HepG2 (cell line): ENCODE measurements at regions not wholly inside any gene's neighbourhood (a gene's known extent, or its start where the extent isn't known, plus 50 kb on each side); places are given as distances from the start of the nearest gene placed in this dataset.

Experiments used
- ATAC-seq: fragments of 200-7000 bp; cut with Tn5 transposase; 3 replicates; pipeline ENCODE4 v1.9.1; 2020; ENCODE audit warnings: mild to moderate bottlenecking, moderate library complexity
- BruUV-seq: library from RNA; stranded (reverse); fragments of 400-500 nt; replicated peaks from 2 replicates; lab custom pipeline; 2021; lab: Mats Ljungman, UMichigan
- CTCF ChIA-PET: fragments of 300-600 bp; formaldehyde crosslinking; extraction: SDS; loops from one replicate; lab custom pipeline; 2021; ENCODE audit warnings: low total read pairs, inconsistent platforms, low intra/inter-chr PET ratio; lab: Yijun Ruan, JAX
- POLR2A ChIA-PET: fragments of 350-600 bp; sonication (Branson Sonifier 250); formaldehyde crosslinking; loops from one replicate; lab custom pipeline; 2020; ENCODE audit warnings: antibody characterized with exemption, inconsistent platforms; lab: Yijun Ruan, JAX
- DNase-seq: peaks from one replicate; pipeline ENCODE4 v3.0.0-alpha.2; 2015; ENCODE audit warnings: low spot score
- FAIRE-seq: peaks from 3 replicates; lab custom pipeline; 2011; peaks lifted over from hg19 to GRCh38; lab: Jason Lieb, UNC
- H2AFZ ChIP-seq: one replicate; pipeline ENCODE4 v1.6.1; 2011; ENCODE audit warnings: low read length, inconsistent platforms
- H3K27ac ChIP-seq: fragments of 300-600 bp; 3 replicates; pipeline ENCODE4 v1.8.0; 2011; ENCODE audit warnings: mixed run types, mild to moderate bottlenecking, mixed read lengths, low read length, inconsistent platforms; ENCODE audit not compliant: insufficient read depth; ENCODE audit errors: extremely low read length
- H3K27me3 ChIP-seq, 2 experiments: fragments of 200-600 bp in 1 of 2; 2 replicates in 1 of 2; 3 replicates in 1 of 2; pipeline versions ENCODE4 v1.6.0 to v1.8.0; 2011; ENCODE audit warnings: low read length in 2 of 2, mild to moderate bottlenecking in 2 of 2, moderate library complexity in 2 of 2, inconsistent platforms in 1 of 2; ENCODE audit not compliant: insufficient read depth in 2 of 2, control insufficient read depth in 1 of 2
- H3K36me3 ChIP-seq, 2 experiments: fragments of 200-600 bp in 1 of 2; replicated peaks in 1 of 2; 2 replicates in 1 of 2; 3 replicates in 1 of 2; pipeline versions ENCODE4 v1.5.1 to v1.8.0; 2011; ENCODE audit warnings: low read length in 2 of 2, inconsistent platforms in 1 of 2; ENCODE audit not compliant: insufficient read depth in 2 of 2, control insufficient read depth in 1 of 2
- H3K4me1 ChIP-seq: 2 replicates; pipeline ENCODE4 v1.5.1; 2012; ENCODE audit warnings: low read length, inconsistent platforms; ENCODE audit not compliant: insufficient read depth
- H3K4me2 ChIP-seq: 2 replicates; pipeline ENCODE4 v1.6.0; 2011; ENCODE audit warnings: low read depth, low read length, inconsistent platforms
- H3K4me3 ChIP-seq, 3 experiments: fragments of 200-600 bp in 1 of 3; sonication (generic), shearing (Covaris generic) in 1 of 3; replicated peaks in 1 of 3; 2 replicates each; pipeline ENCODE4 v1.5.1; 2011 to 2016; ENCODE audit warnings: low read length in 3 of 3, inconsistent platforms in 2 of 3, low read depth in 2 of 3, mild to moderate bottlenecking in 2 of 3, control low read depth in 1 of 3, mixed read lengths in 1 of 3; ENCODE audit not compliant: insufficient read depth in 1 of 3
- H3K79me2 ChIP-seq: one replicate; pipeline ENCODE4 v1.6.1; 2011; ENCODE audit warnings: low read length, inconsistent platforms; ENCODE audit not compliant: insufficient read depth
- H3K9ac ChIP-seq: 2 replicates; pipeline ENCODE4 v1.6.0; 2011; ENCODE audit warnings: mild to moderate bottlenecking, low read depth, low read length, inconsistent platforms; ENCODE audit not compliant: insufficient read depth
- H3K9me3 ChIP-seq: 2 replicates; pipeline ENCODE4 v1.5.1; 2012; ENCODE audit warnings: mild to moderate bottlenecking, low read length
- H4K20me1 ChIP-seq: 2 replicates; pipeline ENCODE4 v1.6.0; 2011; ENCODE audit warnings: inconsistent platforms, mild to moderate bottlenecking, low read length, moderate library complexity; ENCODE audit not compliant: insufficient read depth
- FOXA1 ChIP-seq, 2 experiments: fragments of 450-650 bp in 1 of 2; sonication (generic) in 1 of 2; formaldehyde crosslinking in 1 of 2; IDR thresholded peaks; 2 replicates each; pipeline versions ENCODE4 v1.4.0 to v1.6.1; 2016 to 2020; ENCODE audit warnings: missing genetic modification reagents in 1 of 2
- FOXA3 ChIP-seq: IDR thresholded peaks from 2 replicates; pipeline ENCODE4 v1.6.1; 2016; ENCODE audit warnings: missing genetic modification reagents, missing compliant biosample characterization
- MAF1 ChIP-seq: sonication (generic); formaldehyde crosslinking; IDR thresholded peaks from 2 replicates; pipeline ENCODE4 v1.5.0; 2020; ENCODE audit warnings: missing genetic modification reagents, borderline replicate concordance
- SAP130 ChIP-seq: IDR thresholded peaks from 2 replicates; pipeline ENCODE4 v1.6.1; 2016; ENCODE audit warnings: low read depth
- SOX13 ChIP-seq, 3 experiments: fragments of 450-650 bp in 1 of 3; sonication (generic) in 1 of 3; formaldehyde crosslinking in 1 of 3; IDR thresholded peaks in 2 of 3; conservative IDR thresholded peaks in 1 of 3; 2 replicates each; pipeline versions ENCODE4 v1.5.0 to v1.6.1; 2016 to 2020; ENCODE audit warnings: antibody characterized with exemption in 1 of 3, mild to moderate bottlenecking in 1 of 3, missing compliant biosample characterization in 1 of 3, missing genetic modification reagents in 1 of 3, moderate library complexity in 1 of 3
- SOX5 ChIP-seq: IDR thresholded peaks from 2 replicates; pipeline ENCODE4 v1.6.1; 2016; ENCODE audit warnings: borderline replicate concordance
- ZNF383 ChIP-seq: sonication (generic); formaldehyde crosslinking; IDR thresholded peaks from 2 replicates; pipeline ENCODE4 v1.4.0; 2020; ENCODE audit warnings: missing genetic modification reagents, mild to moderate bottlenecking, borderline replicate concordance
- ZNF644 ChIP-seq: IDR thresholded peaks from 2 replicates; pipeline ENCODE4 v1.6.1; 2016; ENCODE audit warnings: low read depth
- ZNF766 ChIP-seq: sonication (generic); formaldehyde crosslinking; IDR thresholded peaks from 2 replicates; pipeline ENCODE4 v1.5.0; 2020; ENCODE audit warnings: missing genetic modification reagents, borderline replicate concordance
- WGBS: methylation state at CpG from one replicate; pipeline ENCODE4 v1.1.6; 2017; ENCODE audit warnings: low lambda C conversion rate; 5-methylcytosine and 5-hydroxymethylcytosine counted together
- in situ Hi-C: cut with HindIII; loops from 2 replicates; pipeline ENCODE4 v1.10.0; 2017; ENCODE audit warnings: low pct_unique_long_range_greater_than_20kb; ENCODE audit not compliant: extremely low pct_ligation_motif_present
- intact Hi-C: fragments of 100-400 bp; cut with micrococcal nuclease; formaldehyde crosslinking; loops from one replicate; pipeline ENCODE4 v1.10.0; 2022; ENCODE audit not compliant: unreplicated experiment

DNA sequence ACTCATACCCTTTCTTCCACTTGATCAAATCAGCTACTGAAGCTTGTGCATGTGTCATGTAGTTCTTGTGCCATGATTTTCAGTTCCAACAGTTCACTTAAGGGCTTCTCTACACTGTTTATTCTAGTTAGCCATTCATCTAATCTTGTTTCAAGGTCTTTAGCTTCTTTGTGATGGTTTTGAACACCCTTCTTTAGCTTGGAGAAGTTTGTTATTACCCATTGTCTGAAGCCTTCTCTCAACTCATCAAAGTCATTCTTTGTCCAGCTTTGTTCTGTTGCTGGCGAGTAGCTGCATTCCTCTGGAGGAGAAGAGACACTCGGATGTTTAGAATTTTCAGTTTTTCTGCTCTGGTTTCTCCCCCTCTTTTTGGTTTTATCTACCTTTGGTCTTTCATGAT, 115.6 kb downstream of the KDM5D start:
- no TSS peak for BruUV-seq
- Histone ChIP-seq H3K4me2 (peak overlapping the region; percentile 57; the same call in 1 of the 2 replicates), H4K20me1 (no peaks in the 10 kb centered on the region), H3K27me3 (no peaks in the 10 kb centered on the region), H3K9me3 (no peaks in the 10 kb centered on the region), H3K4me1 (peaks cover 30% of the 10 kb centered on the region), H3K9ac (no peak overlapping the region), H3K27ac (no peak overlapping the region), H3K36me3 (no peaks in the 10 kb centered on the region), H3K4me3 (no peak overlapping the region), H3K79me2 (no peaks in the 10 kb centered on the region), H2AFZ (no peak overlapping the region)
- DNase-seq, result peak; percentile 18
- 0% methylated on average over 2 of the region's 2 CpGs for WGBS
- FAIRE-seq, result peak; percentile 49
- POLR2A ChIA-PET, result interaction anchor here (1.5 kb wide), 1 partner anchor 62 kb away, joined by 5 read pairs; no protein-coding TSS in a partner anchor
- no peak for ATAC-seq
- intact Hi-C loops (no loop called here), in situ Hi-C loops (no loop called here)
- TF ChIP-seq ZNF383, result no peak
- no peak for TF ChIP-seq MAF1 (CRISPR knock-in tag)
- TF ChIP-seq SOX13 (IDR thresholded peaks at IDR 0.05), result no peak
- peak in 1 of 2 experiments; percentile 91; a peak in 2 of 4 replicates for TF ChIP-seq SOX13 (CRISPR knock-in tag; conservative IDR thresholded peaks at IDR 0.05 in 1 of 2, IDR thresholded peaks at IDR 0.05 in 1 of 2)
- peak; percentile 53; the same call in 1 of the 2 replicates for TF ChIP-seq SOX5 (CRISPR knock-in tag)
- CTCF ChIA-PET, result no interaction called here

DNA sequence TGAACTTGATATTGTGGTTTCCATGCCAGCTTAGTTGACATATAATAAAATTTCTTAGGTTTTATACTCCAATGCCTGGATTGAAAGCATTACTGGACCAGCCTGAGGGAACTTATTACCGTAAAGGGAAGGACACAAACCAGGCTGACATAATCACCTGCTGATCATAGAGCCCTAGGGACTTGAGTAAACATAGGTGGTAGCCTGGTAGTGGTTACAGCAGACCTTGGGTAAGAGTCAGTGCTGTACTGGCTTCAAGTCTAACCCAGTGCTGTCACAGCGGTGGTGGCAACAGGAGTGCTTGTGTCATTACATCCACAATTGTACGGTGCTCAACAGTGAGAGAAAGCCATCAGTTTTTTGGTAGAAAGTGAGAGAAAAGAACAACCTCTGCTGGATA, 122.1 kb downstream of the KDM5D start:
- 0% methylated on average over 1 of the region's 3 CpGs for WGBS
- intact Hi-C loops, result loop anchor here (2.0 kb wide), 1 partner anchor 58 kb away; no protein-coding TSS in a partner anchor
- POLR2A ChIA-PET, result interaction anchor here (1.0 kb wide), 1 partner anchor 54 kb away, joined by 3 read pairs; no protein-coding TSS in a partner anchor
- TF ChIP-seq FOXA3 (CRISPR knock-in tag) (peak; percentile 54), ZNF766 (CRISPR knock-in tag) (no peak), ZNF644 (peak; percentile 64; the same call in 1 of the 2 replicates), SAP130 (CRISPR knock-in tag) (0 out of 2 replicates have a peak, but pooled peaks have one; percentile 8), FOXA1 (IDR thresholded peaks at IDR 0.05) (no peak), FOXA1 (CRISPR knock-in tag; IDR thresholded peaks at IDR 0.05) (peak; percentile 80)
- TF ChIP-seq, all 625 proteins: peak for 4
- no TSS peak for BruUV-seq
- DNase-seq (peak; percentile 53), ATAC-seq (peak; percentile 92), FAIRE-seq (no peak)
- CTCF ChIA-PET, result no interaction called here
- H3K79me2 ChIP-seq, result no peaks in the 10 kb centered on the region
- H2AFZ ChIP-seq, result no peak overlapping the region
- H3K4me2 ChIP-seq, result peak overlapping the region; percentile 47
- in situ Hi-C loops, result no loop called here
- no peak overlapping the region for H3K9ac ChIP-seq
- H3K36me3 ChIP-seq, result no peaks in the 10 kb centered on the region
- peaks cover 25% of the 10 kb centered on the region for H3K4me1 ChIP-seq
- no peaks in the 10 kb centered on the region for H4K20me1 ChIP-seq
- H3K9me3 ChIP-seq, result no peaks in the 10 kb centered on the region
- H3K27ac ChIP-seq, result peak overlapping the region; percentile 57
- H3K4me3 ChIP-seq, result no peak overlapping the region
- H3K27me3 ChIP-seq, result no peaks in the 10 kb centered on the region
